MCF 10A (cell line): ENCODE measurements at regions not wholly inside any gene's neighbourhood (a gene's known extent, or its start where the extent isn't known, plus 50 kb on each side); places are given as distances from the start of the nearest gene placed in this dataset.

Experiments used
- BruUV-seq: library from RNA; stranded (reverse); fragments of 400-500 nt; replicated peaks from 2 replicates; lab custom pipeline; 2021; lab: Mats Ljungman, UMichigan
- CTCF ChIA-PET: fragments of 300-600 bp; sonication (Branson Sonifier 250); formaldehyde crosslinking; extraction: SDS; loops from one replicate; lab custom pipeline; 2021; ENCODE audit warnings: antibody characterized with exemption, inconsistent platforms; lab: Yijun Ruan, JAX
- POLR2A ChIA-PET: fragments of 300-600, 350-650 bp; sonication (Branson Sonifier 250); formaldehyde crosslinking; extraction: SDS; loops from one replicate; lab custom pipeline; 2020; ENCODE audit warnings: antibody characterized with exemption, inconsistent platforms; lab: Yijun Ruan, JAX
- DNase-seq: peaks from one replicate; pipeline ENCODE4 v3.0.0-alpha.2; 2018; ENCODE audit not compliant: unreplicated experiment
- H3K27ac Mint-ChIP-seq: one replicate; pipeline ENCODE4 v1.8.0; 2022; ENCODE audit warnings: mild to moderate bottlenecking, low read depth, mixed read lengths; ENCODE audit not compliant: unreplicated experiment
- H3K27me3 Mint-ChIP-seq: one replicate; pipeline ENCODE4 v1.8.0; 2022; ENCODE audit warnings: mixed read lengths; ENCODE audit not compliant: insufficient read depth, unreplicated experiment
- H3K36me3 Mint-ChIP-seq: one replicate; pipeline ENCODE4 v1.8.0; 2022; ENCODE audit warnings: mild to moderate bottlenecking, moderate library complexity, mixed read lengths; ENCODE audit not compliant: insufficient read depth, unreplicated experiment
- H3K4me1 Mint-ChIP-seq: one replicate; pipeline ENCODE4 v1.8.0; 2022; ENCODE audit warnings: mixed read lengths; ENCODE audit not compliant: insufficient read depth, unreplicated experiment
- H3K4me3 Mint-ChIP-seq: one replicate; pipeline ENCODE4 v1.8.0; 2022; ENCODE audit warnings: mild to moderate bottlenecking, moderate library complexity, mixed read lengths; ENCODE audit not compliant: unreplicated experiment
- H3K9me3 Mint-ChIP-seq: one replicate; pipeline ENCODE4 v1.8.0; 2022; ENCODE audit warnings: mixed read lengths; ENCODE audit not compliant: unreplicated experiment
- CTCF ChIP-seq: fragments of 200-600 bp; IDR thresholded peaks from one replicate; pipeline ENCODE4 v1.8.0; 2022; ENCODE audit warnings: antibody characterized with exemption, mild to moderate bottlenecking; ENCODE audit not compliant: unreplicated experiment
- intact Hi-C: fragments of 100-400 bp; cut with micrococcal nuclease; formaldehyde crosslinking; loops from 2 replicates; pipeline ENCODE4 v1.14.1; 2022

GRCh38 chr1:228867951-228868730 is 132.9 kb downstream of the RHOU start:
- ChIA-PET CTCF (interaction anchor here (0.6 to 1.8 kb wide), 4 partner anchors 14 to 52 kb away, joined by 3 to 8 read pairs (median 4); no protein-coding TSS in a partner anchor), POLR2A (interaction anchor here (1.1 kb wide), 1 partner anchor 10 kb away, joined by 3 read pairs; no protein-coding TSS in a partner anchor)
- BruUV-seq, result no TSS peak
- Mint-ChIP-seq H3K27me3 (peaks cover 27% of the 10 kb centered on the region), H3K27ac (no peak overlapping the region), H3K4me1 (peaks cover 4% of the 10 kb centered on the region), H3K36me3 (no peaks in the 10 kb centered on the region), H3K4me3 (no peak overlapping the region), H3K9me3 (no peaks in the 10 kb centered on the region)
- no peak for TF ChIP-seq CTCF
- intact Hi-C loops, result no loop called here
- DNase-seq, result peak; percentile 15

GRCh38 chr1:228868731-228869024 is 133.4 kb downstream of the RHOU start:
- Mint-ChIP-seq H3K4me1 (no peaks in the 10 kb centered on the region), H3K9me3 (no peaks in the 10 kb centered on the region), H3K27ac (no peak overlapping the region), H3K36me3 (no peaks in the 10 kb centered on the region), H3K27me3 (peaks cover 22% of the 10 kb centered on the region), H3K4me3 (no peak overlapping the region)
- TF ChIP-seq CTCF, result no peak
- ChIA-PET CTCF (interaction anchor here (0.6 to 1.8 kb wide), 4 partner anchors 13 to 52 kb away, joined by 3 to 8 read pairs (median 4); no protein-coding TSS in a partner anchor), POLR2A (interaction anchor here (1.1 kb wide), 1 partner anchor 10 kb away, joined by 3 read pairs; no protein-coding TSS in a partner anchor)
- no peak for DNase-seq
- intact Hi-C loops, result no loop called here
- no TSS peak for BruUV-seq

GRCh38 chr1:228869312-228869824 is 134.1 kb downstream of the RHOU start:
- Mint-ChIP-seq H3K27me3 (peaks cover 17% of the 10 kb centered on the region), H3K27ac (no peak overlapping the region), H3K9me3 (no peaks in the 10 kb centered on the region), H3K4me3 (no peak overlapping the region), H3K4me1 (no peaks in the 10 kb centered on the region), H3K36me3 (no peaks in the 10 kb centered on the region)
- BruUV-seq, result no TSS peak
- no peak for DNase-seq
- TF ChIP-seq CTCF, result no peak
- CTCF ChIA-PET, result interaction anchor here (1.1 to 1.8 kb wide), 3 partner anchors 12 to 21 kb away, joined by 3 to 8 read pairs (median 5); no protein-coding TSS in a partner anchor
- POLR2A ChIA-PET, result interaction anchor here (0.6 to 1.1 kb wide), 5 partner anchors 9 to 1368 kb away, joined by 3 read pairs; no protein-coding TSS in a partner anchor
- intact Hi-C loops, result no loop called here

- POLR2A ChIA-PET, result interaction anchor here (0.8 to 2.6 kb wide), 6 partner anchors 9 to 91 kb away, joined by 3 to 8 read pairs (median 4); no protein-coding TSS in a partner anchor
- intact Hi-C loops, result no loop called here
Measured at GRCh38 chr1:228870041-228870713, 134.9 kb downstream of the RHOU start.

More at GRCh38 chr1:228870041-228870713, 134.9 kb downstream of the RHOU start:
- Mint-ChIP-seq H3K4me3 (no peak overlapping the region), H3K9me3 (no peaks in the 10 kb centered on the region), H3K36me3 (no peaks in the 10 kb centered on the region), H3K27me3 (peaks cover 17% of the 10 kb centered on the region), H3K4me1 (no peaks in the 10 kb centered on the region), H3K27ac (no peak overlapping the region)
- BruUV-seq, result no TSS peak
- no peak for DNase-seq
- no peak for TF ChIP-seq CTCF
- CTCF ChIA-PET, result interaction anchor here (0.6 to 1.8 kb wide), 5 partner anchors 12 to 155 kb away, joined by 3 to 8 read pairs (median 4); no protein-coding TSS in a partner anchor
